Left renal pelvis (tissue), 4 donors: ENCODE measurements at regions not wholly inside any gene's neighbourhood (a gene's known extent, or its start where the extent isn't known, plus 50 kb on each side); places are given as distances from the start of the nearest gene placed in this dataset.
"Not testable (repeated sequence)": the region's sequence is repeated elsewhere in the genome, so short reads cannot be mapped to it uniquely, and the experiment has no call there.

ENCODE experiments used
- DNase-seq, 4 donors: peaks; one replicate each; pipeline ENCODE4 v3.0.0-alpha.2; 2013; ENCODE audit warnings: low read depth in 4 of 4, low spot score in 3 of 4

- DNase-seq = no peak
Observed at GRCh38 chr3:177687291-177687690, 490.0 kb upstream of the TBL1XR1 start.

GRCh38 chr3:177688152-177688551 is 490.9 kb upstream of the TBL1XR1 start:
- no peak for DNase-seq

- no peak for DNase-seq
Observed at GRCh38 chr3:177689077-177689476, 491.8 kb upstream of the TBL1XR1 start.

- no peak for DNase-seq
Observed at GRCh38 chr3:177689869-177690268, 492.6 kb upstream of the TBL1XR1 start.

DNA sequence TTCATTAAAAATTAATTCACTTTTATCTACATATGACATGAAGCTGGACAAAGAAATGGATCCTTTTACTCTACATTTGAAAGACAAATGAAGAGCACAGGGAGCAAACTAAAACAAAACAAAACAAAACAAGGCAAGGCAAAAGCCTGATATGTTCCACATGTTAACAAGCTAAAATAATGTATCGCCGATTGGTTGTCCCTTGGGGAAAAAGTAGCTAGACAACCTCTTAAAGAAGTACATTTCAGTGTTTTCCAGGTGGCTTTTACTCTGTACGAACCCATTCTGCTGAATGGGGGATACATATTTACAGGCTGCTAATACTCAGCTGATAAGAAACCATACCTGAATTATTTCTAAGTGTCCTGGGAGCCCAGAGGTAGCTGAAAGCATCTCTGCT is 493.0 kb upstream of the TBL1XR1 start:
- no peak for DNase-seq

- DNase-seq = no peak
Observed at GRCh38 chr3:177692304-177692975, 495.2 kb upstream of the TBL1XR1 start.

- DNase-seq = no peak
Observed at GRCh38 chr3:177693616-177694264, 496.5 kb upstream of the TBL1XR1 start.

DNA sequence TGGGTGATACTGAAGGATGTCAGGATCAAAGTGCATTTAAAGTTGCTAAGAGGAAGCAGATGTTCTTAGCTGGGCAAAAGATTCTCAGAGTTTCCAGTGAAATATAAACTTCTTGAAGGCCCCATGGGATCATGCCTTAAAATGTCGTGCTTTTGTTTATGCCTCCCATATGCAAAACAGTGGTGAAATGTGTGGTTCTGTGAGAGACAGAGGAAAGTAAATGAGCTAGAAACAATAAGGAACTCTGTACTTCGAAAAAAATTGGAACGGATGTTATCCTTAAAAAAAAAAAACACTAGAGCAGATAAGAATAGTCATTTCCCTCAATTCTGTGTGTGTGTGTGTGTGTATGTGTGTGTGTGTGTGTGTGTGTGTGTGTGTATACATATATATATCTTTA is 497.0 kb upstream of the TBL1XR1 start:
- DNase-seq = no peak

GRCh38 chr3:177694951-177695350 is 497.7 kb upstream of the TBL1XR1 start:
- DNase-seq = no peak

DNA sequence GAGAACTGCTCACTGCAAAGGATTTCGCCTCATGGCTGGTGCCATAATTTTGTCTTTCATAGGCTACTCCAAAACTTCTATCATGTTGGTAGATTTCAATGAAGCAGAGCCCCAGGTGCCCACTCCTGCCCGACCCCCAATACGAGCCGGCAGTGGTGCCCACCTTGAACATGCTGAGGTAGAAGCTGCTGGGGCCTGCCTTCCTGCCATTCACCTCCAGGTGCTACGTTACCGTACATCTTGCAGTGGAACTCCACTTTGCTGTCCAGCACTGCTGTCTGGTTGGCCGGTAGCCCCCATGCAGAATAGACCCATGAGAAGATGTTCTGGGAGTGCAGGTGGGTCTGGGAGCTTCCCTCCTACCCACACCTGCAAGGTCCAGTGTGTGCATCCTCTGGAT is 502.8 kb upstream of the TBL1XR1 start:
- no peak for DNase-seq

GRCh38 chr3:177703788-177704187 is 506.5 kb upstream of the TBL1XR1 start:
- no peak for DNase-seq

- no peak for DNase-seq
Observed at GRCh38 chr3:177705976-177706823, 508.9 kb upstream of the TBL1XR1 start.

GRCh38 chr3:177709470-177709869 is 512.2 kb upstream of the TBL1XR1 start:
- not testable (repeated sequence) for DNase-seq

- no peak for DNase-seq
Observed at GRCh38 chr3:177710506-177710905, 513.2 kb upstream of the TBL1XR1 start.

GRCh38 chr3:177711637-177712036 is 514.4 kb upstream of the TBL1XR1 start:
- DNase-seq = no peak

- DNase-seq = no peak
Observed at GRCh38 chr3:177713928-177714900, 516.9 kb upstream of the TBL1XR1 start.

DNA sequence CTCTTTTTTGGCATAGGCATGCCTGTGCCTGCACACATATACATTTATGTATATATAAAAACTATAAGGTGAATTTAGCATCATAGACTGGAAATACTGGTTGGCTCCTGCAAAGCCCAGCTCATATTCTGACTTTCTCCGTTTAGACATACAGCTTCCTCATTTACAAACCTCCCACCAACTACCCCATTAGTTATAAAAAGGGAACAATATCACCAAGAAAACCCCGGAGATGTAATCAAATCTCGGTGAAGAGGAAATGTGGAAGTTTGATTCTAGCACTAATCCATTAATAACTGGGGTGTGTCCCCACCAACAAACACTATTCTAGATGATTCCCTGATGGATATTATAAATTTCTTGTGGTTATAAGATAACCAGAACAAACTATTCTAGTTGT is 517.7 kb upstream of the TBL1XR1 start:
- no peak for DNase-seq

GRCh38 chr3:177715980-177716379 is 518.7 kb upstream of the TBL1XR1 start:
- no peak for DNase-seq

- DNase-seq = not testable (repeated sequence)
Observed at GRCh38 chr3:177720927-177721326, 523.6 kb upstream of the TBL1XR1 start.
